Activated CD4-positive, alpha-beta memory T cell treated with anti-CD3 and anti-CD28 coated beads, Interleukin-2, amount 10 ng/mL, durations not matched to agents 7 days and 5 days (primary cell): ENCODE measurements at regions not wholly inside any gene's neighbourhood (a gene's known extent, or its start where the extent isn't known, plus 50 kb on each side); places are given as distances from the start of the nearest gene placed in this dataset.

Source experiments
- CTCF ChIA-PET: fragments of 350-600 bp; sonication (Branson Sonifier 250); formaldehyde crosslinking; loops from one replicate; lab custom pipeline; 2021; ENCODE audit warnings: antibody characterized with exemption, inconsistent platforms; lab: Charles Lee
- POLR2A ChIA-PET: fragments of 350-600 bp; sonication (Branson Sonifier 250); formaldehyde crosslinking; loops from one replicate; lab custom pipeline; 2021; ENCODE audit warnings: antibody characterized with exemption; lab: Charles Lee
- DNase-seq: peaks from one replicate; pipeline ENCODE4 v3.0.0-alpha.2; 2020
- H3K27ac Mint-ChIP-seq: one replicate; pipeline ENCODE4 v1.8.0; 2021; ENCODE audit warnings: mild to moderate bottlenecking, mixed read lengths
- H3K27me3 Mint-ChIP-seq: one replicate; pipeline ENCODE4 v1.8.0; 2021; ENCODE audit warnings: mixed read lengths
- H3K36me3 Mint-ChIP-seq: one replicate; pipeline ENCODE4 v1.8.0; 2021; ENCODE audit warnings: low read depth, mixed read lengths
- H3K4me1 Mint-ChIP-seq: one replicate; pipeline ENCODE4 v1.8.0; 2021; ENCODE audit warnings: mixed read lengths
- H3K4me3 Mint-ChIP-seq: one replicate; pipeline ENCODE4 v1.8.0; 2021; ENCODE audit warnings: mild to moderate bottlenecking, mixed read lengths
- H3K9me3 Mint-ChIP-seq: one replicate; pipeline ENCODE4 v1.8.0; 2021; ENCODE audit warnings: mixed read lengths

DNA sequence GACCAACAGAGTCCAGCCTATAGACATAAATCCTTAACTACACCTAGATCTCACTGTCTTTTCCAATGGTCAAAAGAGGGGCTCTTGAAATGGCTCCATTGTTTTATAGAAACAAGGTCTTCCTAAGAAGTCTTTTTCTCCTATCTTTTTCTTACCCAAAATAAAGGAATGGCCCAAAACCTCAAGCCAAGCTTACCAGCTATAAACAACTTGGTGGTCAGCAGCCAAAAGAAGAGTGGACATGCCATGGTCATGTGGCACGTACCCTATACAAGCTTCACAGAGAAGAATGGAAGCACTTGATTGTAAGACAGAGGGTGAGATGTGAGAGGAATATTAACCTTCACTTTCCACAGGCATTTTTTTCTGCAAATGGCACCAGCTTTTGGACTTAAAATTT, 82.1 kb upstream of the GNAO1 start:
- H3K27me3 Mint-ChIP-seq: no peaks in the 10 kb centered on the region
- no peaks in the 10 kb centered on the region for H3K4me1 Mint-ChIP-seq
- no peaks in the 10 kb centered on the region for H3K9me3 Mint-ChIP-seq
- DNase-seq: no peak
- H3K36me3 Mint-ChIP-seq: no peaks in the 10 kb centered on the region
- no peak overlapping the region for H3K27ac Mint-ChIP-seq
- CTCF ChIA-PET: no interaction called here
- POLR2A ChIA-PET: no interaction called here
- no peak overlapping the region for H3K4me3 Mint-ChIP-seq

DNA sequence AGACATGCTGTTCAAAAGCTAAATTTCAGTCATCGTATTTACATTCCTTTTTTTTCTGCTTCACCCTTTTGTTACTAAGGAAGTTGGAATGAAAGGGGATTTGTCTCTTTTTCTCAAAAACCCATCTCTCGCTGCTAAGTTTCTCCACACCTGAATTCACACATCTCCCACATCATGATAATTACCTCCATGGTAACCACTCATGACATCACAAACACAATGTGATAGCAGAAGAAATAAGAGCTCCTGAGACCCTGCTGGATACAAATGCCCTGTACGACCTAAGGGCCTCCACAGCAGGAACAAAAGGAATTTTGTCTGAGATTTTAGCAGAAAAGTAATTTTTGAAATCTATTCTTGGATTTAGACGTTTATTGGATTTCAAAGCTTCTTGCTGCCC, 82.6 kb upstream of the GNAO1 start:
- Mint-ChIP-seq H3K27me3 (no peaks in the 10 kb centered on the region), H3K36me3 (no peaks in the 10 kb centered on the region), H3K4me1 (no peaks in the 10 kb centered on the region), H3K9me3 (no peaks in the 10 kb centered on the region), H3K27ac (no peak overlapping the region), H3K4me3 (no peak overlapping the region)
- ChIA-PET CTCF (no interaction called here), POLR2A (no interaction called here)
- no peak for DNase-seq

DNA sequence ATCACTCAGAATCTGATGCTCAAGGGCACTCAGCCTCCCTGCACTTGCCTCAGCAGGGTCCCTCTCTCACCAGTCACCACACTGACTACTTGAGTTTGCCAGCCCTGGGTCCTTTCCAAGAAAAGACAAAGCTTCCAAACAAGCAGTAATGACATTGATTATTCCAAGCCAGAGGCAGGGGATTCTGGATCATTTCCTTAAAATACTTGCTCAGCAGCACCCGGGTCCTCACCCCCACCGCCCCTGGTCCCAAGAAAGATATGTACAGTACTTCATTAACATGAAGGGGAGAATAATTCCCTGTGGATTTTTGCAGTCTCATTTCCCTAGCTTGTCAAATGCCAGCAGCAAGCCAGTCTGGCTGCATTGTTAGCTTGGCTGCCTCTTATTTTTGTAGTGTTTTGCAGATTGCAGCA, 83.2 kb upstream of the GNAO1 start:
- no peak for DNase-seq
- H3K27me3 Mint-ChIP-seq: no peaks in the 10 kb centered on the region
- no peaks in the 10 kb centered on the region for H3K9me3 Mint-ChIP-seq
- no peaks in the 10 kb centered on the region for H3K36me3 Mint-ChIP-seq
- H3K27ac Mint-ChIP-seq: no peak overlapping the region
- CTCF ChIA-PET: interaction anchor here (0.7 kb wide), 1 partner anchor 267 kb away, joined by 3 read pairs; no protein-coding TSS in a partner anchor
- no peaks in the 10 kb centered on the region for H3K4me1 Mint-ChIP-seq
- H3K4me3 Mint-ChIP-seq: no peak overlapping the region
- POLR2A ChIA-PET: no interaction called here

DNA sequence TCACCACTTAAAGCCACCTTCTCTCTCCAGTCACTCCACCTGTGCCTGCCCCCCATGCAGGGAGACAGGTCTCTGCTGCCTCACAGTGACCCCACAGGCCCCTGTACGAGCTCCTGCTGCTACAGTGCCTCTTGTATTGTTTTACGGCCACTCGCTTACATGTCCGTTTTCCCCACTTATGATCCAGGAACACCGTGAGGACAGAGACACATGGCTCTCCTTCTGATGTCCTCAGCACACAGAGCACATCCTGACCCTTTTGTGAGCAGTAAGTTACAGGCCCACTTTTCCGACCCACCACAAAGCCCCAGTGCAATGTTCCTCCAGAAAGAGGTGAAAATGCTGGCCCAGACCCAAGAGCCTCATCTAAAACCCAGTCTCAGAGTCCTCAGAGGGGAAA, 84.8 kb upstream of the GNAO1 start:
- POLR2A ChIA-PET: no interaction called here
- Mint-ChIP-seq H3K4me3 (no peak overlapping the region), H3K9me3 (no peaks in the 10 kb centered on the region), H3K4me1 (no peaks in the 10 kb centered on the region), H3K27me3 (no peaks in the 10 kb centered on the region), H3K36me3 (no peaks in the 10 kb centered on the region), H3K27ac (no peak overlapping the region)
- CTCF ChIA-PET: no interaction called here
- DNase-seq: no peak

DNA sequence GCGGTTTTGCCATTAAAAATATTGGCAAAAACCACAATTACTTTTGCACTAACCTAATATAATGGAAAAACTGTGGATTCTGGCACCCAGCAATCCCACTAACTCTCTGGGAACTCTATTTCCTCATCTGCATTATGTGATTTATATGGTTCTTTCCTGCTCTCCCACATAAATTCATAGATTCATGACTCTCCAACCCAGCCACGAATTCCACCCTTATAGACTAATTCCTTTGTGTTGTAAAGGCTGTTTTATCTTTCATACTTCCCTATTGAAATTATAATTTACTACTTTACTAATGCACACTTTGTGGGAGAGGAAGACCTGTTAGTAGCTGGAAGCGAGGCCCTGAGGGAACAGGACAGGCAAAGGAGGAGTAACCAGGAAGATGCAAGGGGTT, 88.4 kb upstream of the GNAO1 start:
- Mint-ChIP-seq H3K4me1 (no peaks in the 10 kb centered on the region), H3K9me3 (no peaks in the 10 kb centered on the region)

DNA sequence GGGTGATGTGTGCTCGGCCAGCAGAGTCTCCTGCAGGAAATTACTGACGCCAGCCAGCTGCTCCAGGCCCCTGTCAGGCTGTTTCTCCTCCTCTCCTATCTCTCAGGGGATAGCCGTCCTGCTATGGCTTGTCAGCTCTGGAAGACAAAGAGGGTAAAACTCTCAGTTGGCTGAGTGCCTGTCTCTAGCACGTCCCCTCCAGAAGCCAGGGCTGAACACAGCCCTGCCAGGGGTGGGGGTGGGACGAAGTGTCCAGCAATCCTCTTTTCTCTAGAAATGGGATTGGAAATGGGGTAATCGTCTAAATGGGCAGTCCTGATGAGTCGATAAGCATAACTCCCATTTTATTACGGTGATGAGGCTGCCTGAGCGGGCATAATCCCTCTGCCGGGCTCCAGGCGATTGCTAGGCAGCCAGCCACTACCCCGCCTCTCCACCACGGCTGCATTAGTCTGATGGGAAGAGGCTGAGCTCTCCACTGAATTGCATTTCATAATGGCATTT, 89.1 kb upstream of the GNAO1 start:
- Mint-ChIP-seq H3K27ac (no peak overlapping the region), H3K9me3 (no peaks in the 10 kb centered on the region), H3K4me1 (no peaks in the 10 kb centered on the region), H3K4me3 (no peak overlapping the region), H3K36me3 (no peaks in the 10 kb centered on the region), H3K27me3 (peaks cover 7% of the 10 kb centered on the region)
- CTCF ChIA-PET: no interaction called here
- POLR2A ChIA-PET: no interaction called here
- DNase-seq: no peak

More for the DNA sequence above, 88.4 kb upstream of the GNAO1 start:
- CTCF ChIA-PET: no interaction called here
- no peak overlapping the region for H3K4me3 Mint-ChIP-seq
- H3K27me3 Mint-ChIP-seq: peaks cover 7% of the 10 kb centered on the region
- H3K36me3 Mint-ChIP-seq: no peaks in the 10 kb centered on the region
- POLR2A ChIA-PET: no interaction called here
- no peak for DNase-seq
- H3K27ac Mint-ChIP-seq: no peak overlapping the region

DNA sequence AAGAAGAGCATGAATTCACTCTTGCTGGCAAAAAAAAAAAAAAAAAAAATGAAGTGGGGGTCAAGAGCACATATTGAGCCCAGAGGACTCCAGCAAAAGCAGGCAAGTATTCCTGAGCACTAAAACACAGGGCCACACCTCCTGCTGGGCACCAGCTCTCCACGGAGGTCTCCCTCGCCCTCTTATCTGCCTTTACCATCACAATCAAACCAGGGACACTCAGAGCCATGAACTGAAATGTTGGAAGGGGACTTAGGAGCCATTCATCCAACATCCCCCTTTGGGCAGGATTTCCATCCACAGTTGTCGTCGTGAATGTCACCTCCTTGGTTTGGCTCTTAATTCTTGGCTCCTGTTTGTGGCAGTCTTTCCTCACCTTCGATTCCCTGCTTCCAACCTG, 89.8 kb upstream of the GNAO1 start:
- Mint-ChIP-seq H3K27ac (no peak overlapping the region), H3K4me1 (no peaks in the 10 kb centered on the region), H3K9me3 (no peaks in the 10 kb centered on the region), H3K27me3 (peaks cover 7% of the 10 kb centered on the region), H3K4me3 (no peak overlapping the region), H3K36me3 (no peaks in the 10 kb centered on the region)
- CTCF ChIA-PET: interaction anchor here (0.7 kb wide), 1 partner anchor 1528 kb away, joined by 4 read pairs; no protein-coding TSS in a partner anchor
- POLR2A ChIA-PET: no interaction called here
- no peak for DNase-seq

DNA sequence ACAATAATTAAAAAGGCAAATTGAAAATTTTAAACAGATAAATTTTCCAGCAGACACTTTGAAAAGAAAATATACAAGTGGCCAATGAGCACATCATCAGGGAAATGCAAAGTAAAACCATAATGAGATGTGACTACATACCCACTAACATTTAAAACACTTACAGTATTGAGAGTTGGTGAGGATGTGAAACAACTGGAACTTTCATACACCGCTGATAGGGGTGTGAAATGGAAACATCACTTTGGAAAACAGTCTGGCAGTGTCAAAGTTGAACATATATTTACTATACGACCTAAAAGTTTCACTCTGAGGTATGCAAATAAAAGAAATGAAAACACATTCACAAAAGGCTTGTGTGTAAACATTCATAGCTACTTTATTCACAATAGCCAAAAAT, 94.0 kb upstream of the GNAO1 start:
- H3K27ac Mint-ChIP-seq: no peak overlapping the region
- H3K4me1 Mint-ChIP-seq: no peaks in the 10 kb centered on the region
- H3K9me3 Mint-ChIP-seq: no peaks in the 10 kb centered on the region
- H3K27me3 Mint-ChIP-seq: peaks cover 7% of the 10 kb centered on the region
- DNase-seq: no peak
- H3K36me3 Mint-ChIP-seq: no peaks in the 10 kb centered on the region
- POLR2A ChIA-PET: no interaction called here
- H3K4me3 Mint-ChIP-seq: no peak overlapping the region
- CTCF ChIA-PET: interaction anchor here (1.4 kb wide), 1 partner anchor 221 kb away, joined by 3 read pairs; no protein-coding TSS in a partner anchor

DNA sequence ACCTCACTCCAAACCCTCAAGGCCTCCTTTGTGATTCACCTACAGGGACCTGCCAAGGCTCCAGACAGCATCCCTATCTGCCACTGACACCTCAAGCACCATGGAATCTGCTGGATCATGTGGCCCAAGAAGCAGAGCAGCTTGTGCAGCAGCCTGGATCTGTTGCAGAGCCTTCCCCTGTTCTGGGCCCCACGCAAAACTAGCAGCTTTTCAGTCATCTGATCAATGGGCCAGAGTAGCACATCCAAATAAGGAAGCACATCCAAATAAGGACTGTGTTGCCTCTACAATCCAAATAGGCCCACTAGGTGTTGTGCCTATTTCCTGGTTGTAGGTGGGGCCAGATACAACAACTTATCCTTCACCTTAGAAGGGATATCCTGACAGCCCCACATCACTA, 97.1 kb upstream of the GNAO1 start:
- POLR2A ChIA-PET: no interaction called here
- peaks cover 5% of the 10 kb centered on the region for H3K27me3 Mint-ChIP-seq
- no peaks in the 10 kb centered on the region for H3K9me3 Mint-ChIP-seq
- DNase-seq: no peak
- H3K4me1 Mint-ChIP-seq: no peaks in the 10 kb centered on the region
- H3K27ac Mint-ChIP-seq: no peak overlapping the region
- CTCF ChIA-PET: no interaction called here
- H3K4me3 Mint-ChIP-seq: no peak overlapping the region
- no peaks in the 10 kb centered on the region for H3K36me3 Mint-ChIP-seq

DNA sequence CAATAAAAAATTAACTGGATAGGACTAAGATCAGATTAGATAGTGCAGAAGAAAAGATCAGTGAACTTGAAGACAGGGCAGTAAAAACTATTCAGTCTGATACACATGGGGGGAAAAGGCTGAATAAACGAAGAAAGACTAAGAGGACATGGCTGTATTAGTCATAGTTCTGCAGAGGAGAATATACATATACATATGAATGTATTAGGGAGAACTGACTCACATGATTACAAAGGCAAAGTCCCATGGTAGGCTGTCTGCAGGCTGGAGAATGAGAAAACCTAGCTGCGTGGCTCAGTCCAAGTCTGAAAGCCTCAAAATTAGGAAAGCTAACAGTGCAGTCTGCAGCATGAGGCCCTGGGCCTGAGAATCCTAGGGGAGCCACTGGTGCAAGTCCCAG, 98.2 kb upstream of the GNAO1 start:
- Mint-ChIP-seq H3K4me1 (no peaks in the 10 kb centered on the region), H3K4me3 (no peak overlapping the region), H3K36me3 (no peaks in the 10 kb centered on the region), H3K27me3 (peaks cover under 1% of the 10 kb centered on the region), H3K27ac (no peak overlapping the region), H3K9me3 (no peaks in the 10 kb centered on the region)
- no peak for DNase-seq
- ChIA-PET POLR2A (no interaction called here), CTCF (no interaction called here)

DNA sequence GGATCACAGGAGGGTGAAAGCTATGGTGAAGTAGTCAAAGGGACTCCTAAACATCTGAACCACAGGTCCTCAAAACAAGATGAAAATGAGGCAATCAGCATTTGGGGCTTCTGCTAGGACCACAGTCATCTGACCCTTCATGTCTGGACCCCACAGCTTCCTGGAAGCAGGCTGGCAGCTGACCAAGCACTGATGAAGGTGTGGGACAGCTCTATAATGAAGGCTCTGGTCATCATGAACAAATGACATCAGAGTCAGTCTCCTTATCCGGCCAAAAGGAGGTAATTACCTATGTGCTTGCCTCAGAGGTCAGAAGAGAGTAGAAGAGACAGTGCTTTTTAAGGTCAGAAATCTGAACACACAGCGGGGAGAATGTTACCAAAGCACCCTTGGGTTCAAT, 101.2 kb upstream of the GNAO1 start:
- H3K27ac Mint-ChIP-seq: no peak overlapping the region
- DNase-seq: no peak
- H3K36me3 Mint-ChIP-seq: no peaks in the 10 kb centered on the region
- no peaks in the 10 kb centered on the region for H3K4me1 Mint-ChIP-seq
- CTCF ChIA-PET: no interaction called here
- no peak overlapping the region for H3K4me3 Mint-ChIP-seq
- peaks cover 8% of the 10 kb centered on the region for H3K27me3 Mint-ChIP-seq
- POLR2A ChIA-PET: no interaction called here
- no peaks in the 10 kb centered on the region for H3K9me3 Mint-ChIP-seq

DNA sequence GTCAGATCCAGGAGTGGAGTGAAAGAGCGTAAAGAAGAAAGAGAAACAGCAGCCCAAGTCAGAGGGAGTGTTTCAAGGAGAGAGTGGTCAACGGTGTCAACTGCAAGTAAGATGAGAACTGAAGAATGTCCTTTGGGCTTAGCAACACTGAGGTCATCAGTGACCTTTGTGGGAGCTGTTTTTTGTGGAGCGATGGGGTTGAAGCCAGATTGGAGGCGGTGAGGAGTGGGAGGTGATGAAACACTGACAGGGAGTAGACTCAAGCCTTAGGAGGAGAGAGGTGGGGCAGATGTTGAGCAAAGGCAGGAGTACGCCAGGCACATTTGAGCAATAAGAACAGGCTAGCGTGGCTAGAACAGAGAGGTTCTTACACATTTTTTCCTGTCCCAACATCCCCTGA, 103.7 kb upstream of the GNAO1 start:
- no peaks in the 10 kb centered on the region for H3K36me3 Mint-ChIP-seq
- POLR2A ChIA-PET: interaction anchor here (1.2 kb wide), 1 partner anchor 21 kb away, joined by 3 read pairs; no protein-coding TSS in a partner anchor
- no peak overlapping the region for H3K4me3 Mint-ChIP-seq
- no peak overlapping the region for H3K27ac Mint-ChIP-seq
- no peak for DNase-seq
- peaks cover 12% of the 10 kb centered on the region for H3K27me3 Mint-ChIP-seq
- no peaks in the 10 kb centered on the region for H3K9me3 Mint-ChIP-seq
- H3K4me1 Mint-ChIP-seq: no peaks in the 10 kb centered on the region
- CTCF ChIA-PET: no interaction called here

DNA sequence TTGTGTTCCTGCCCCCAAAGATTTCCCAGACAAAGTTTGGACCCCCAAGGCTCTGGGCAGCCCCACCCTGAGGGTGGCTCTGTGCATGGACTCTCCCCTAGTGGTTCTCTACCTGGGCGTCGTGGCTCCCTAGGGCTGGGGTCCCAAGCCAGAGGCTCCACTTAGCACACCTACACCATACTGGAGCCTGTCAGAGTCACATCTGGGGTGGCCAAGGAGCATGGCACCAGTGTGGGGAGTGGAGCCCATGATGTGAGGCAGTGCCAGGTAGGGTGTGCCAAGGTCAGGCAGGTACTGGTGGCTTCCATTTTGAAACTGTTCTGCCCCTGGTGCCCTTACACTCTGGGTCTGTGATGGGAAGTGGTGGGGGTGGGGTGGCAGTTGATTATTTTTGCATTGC, 109.9 kb upstream of the GNAO1 start:
- Mint-ChIP-seq H3K9me3 (no peaks in the 10 kb centered on the region), H3K4me1 (no peaks in the 10 kb centered on the region), H3K4me3 (no peak overlapping the region), H3K27me3 (peaks cover 5% of the 10 kb centered on the region), H3K36me3 (no peaks in the 10 kb centered on the region), H3K27ac (no peak overlapping the region)
- CTCF ChIA-PET: no interaction called here
- no peak for DNase-seq
- POLR2A ChIA-PET: no interaction called here

DNA sequence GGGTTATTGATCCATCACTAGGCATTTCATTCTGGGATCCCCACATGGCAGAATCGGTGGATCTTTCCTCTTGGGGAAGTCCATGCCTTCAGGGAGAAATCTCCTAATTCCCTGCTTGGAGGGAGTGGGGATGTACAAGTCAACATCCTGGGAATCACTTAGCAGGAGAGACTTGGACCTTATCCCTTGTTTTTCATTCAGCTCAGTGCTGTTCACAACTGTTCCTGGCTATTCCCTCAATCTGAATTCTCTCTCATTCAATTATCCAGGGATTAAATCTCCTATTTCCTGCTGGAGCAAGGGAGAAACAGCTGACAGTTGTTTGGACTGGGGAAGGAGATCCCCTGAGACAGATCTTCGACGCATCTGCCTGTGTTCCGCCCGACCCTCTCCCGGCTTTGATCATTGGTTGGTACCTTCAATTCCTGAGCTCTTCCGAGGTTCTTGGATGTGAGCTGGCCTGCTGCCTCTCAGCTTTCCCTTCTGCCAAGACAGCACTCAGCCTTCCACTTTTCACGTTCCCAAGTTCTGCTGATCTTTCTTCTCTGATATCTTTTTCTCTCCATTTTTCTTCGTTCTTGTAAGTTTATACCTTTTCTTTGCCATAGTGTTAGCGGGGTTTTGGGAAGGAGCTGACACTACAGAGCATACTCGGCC, 115.4 kb upstream of the GNAO1 start:
- Mint-ChIP-seq H3K36me3 (no peaks in the 10 kb centered on the region), H3K27ac (no peak overlapping the region), H3K9me3 (no peaks in the 10 kb centered on the region), H3K27me3 (peaks cover 3% of the 10 kb centered on the region), H3K4me3 (no peak overlapping the region), H3K4me1 (no peaks in the 10 kb centered on the region)
- no peak for DNase-seq
- ChIA-PET POLR2A (no interaction called here), CTCF (no interaction called here)
